Right lobe of liver (tissue), 6 donors: ENCODE measurements at regions not wholly inside any gene's neighbourhood (a gene's known extent, or its start where the extent isn't known, plus 50 kb on each side); places are given as distances from the start of the nearest gene placed in this dataset.

Experiments used
- ATAC-seq, 4 donors: fragments of 200-7000 bp; cut with Tn5 transposase; one replicate each; pipeline ENCODE4 v1.9.1; 2020; ENCODE audit warnings: mild to moderate bottlenecking in 4 of 4, moderate library complexity in 4 of 4
- DNase-seq, 3 donors: peaks; one replicate each; pipeline ENCODE4 v3.0.0-alpha.2; 2020
- H3K27ac ChIP-seq, 3 donors: fragments of 200-600 bp; one replicate each; pipeline ENCODE4 v1.8.0; 2022
- H3K27me3 ChIP-seq, 2 donors: fragments of 200-600 bp; one replicate each; pipeline ENCODE4 v1.8.0; 2022
- H3K36me3 ChIP-seq, 4 donors: fragments of 200-600 bp; sonication (generic) in 1 of 4; one replicate each; pipeline versions ENCODE4 v1.5.1 to v1.8.0; 2017 to 2022; ENCODE audit warnings: control low read depth in 1 of 4
- H3K4me1 ChIP-seq, 4 donors: fragments of 200-600 bp; sonication (generic) in 1 of 4; one replicate each; pipeline versions ENCODE4 v1.5.1 to v1.8.0; 2017 to 2022; ENCODE audit warnings: control low read depth in 1 of 4
- H3K4me3 ChIP-seq, 3 donors: fragments of 200-600 bp; one replicate each; pipeline ENCODE4 v1.8.0; 2022
- H3K9me3 ChIP-seq, 4 donors: fragments of 200-600 bp; sonication (generic) in 1 of 4; one replicate each; pipeline versions ENCODE4 v1.5.1 to v1.8.0; 2017 to 2022; ENCODE audit warnings: control low read depth in 1 of 4
- POLR2A ChIP-seq: fragments of 450-650 bp; IDR thresholded peaks from one replicate; pipeline ENCODE4 v1.6.1; 2017; ENCODE audit warnings: antibody characterized with exemption, mild to moderate bottlenecking
- WGBS: methylation state at CpG from one replicate; pipeline ENCODE4 v1.1.6; 2018; ENCODE audit warnings: low coverage, low lambda C conversion rate; ENCODE audit not compliant: insufficient coverage; ENCODE audit errors: missing lambda C conversion rate; 5-methylcytosine and 5-hydroxymethylcytosine counted together
- intact Hi-C, 2 donors: fragments of 100-400 bp; cut with DNase I; formaldehyde crosslinking; loops; one replicate each; pipeline versions ENCODE4 v1.11.2 to v1.14.1; 2022
- TF ChIP-seq, protein P1 (sequence below), 4 donors: fragments of 200-600 bp in 3 of 4; fragments of 450-650 bp in 1 of 4; IDR thresholded peaks; one replicate each; pipeline versions ENCODE4 v1.5.1 to v1.8.0; 2016 to 2022; ENCODE audit warnings: antibody characterized with exemption in 4 of 4, mild to moderate bottlenecking in 2 of 4
- donor health status: DM: no; HTN: yes; CAD: no.
- donor health status: DM: no; HTN: no; CAD: no.
- donor health status: DM: no; HTN: no; CAD: no.
- donor health status: DM: no; HTN: yes; CAD: no.
- donor health status: DM: no; HTN: yes; CAD: no.

- no peaks in the 10 kb centered on the region for H3K27me3 ChIP-seq
- no peaks in the 10 kb centered on the region for H3K9me3 ChIP-seq
- ATAC-seq (no peak), DNase-seq (no peak)
- no peaks in the 10 kb centered on the region for H3K36me3 ChIP-seq
- intact Hi-C loops, result no loop called here
- no peak for TF ChIP-seq POLR2A
- TF ChIP-seq, protein P1, sequence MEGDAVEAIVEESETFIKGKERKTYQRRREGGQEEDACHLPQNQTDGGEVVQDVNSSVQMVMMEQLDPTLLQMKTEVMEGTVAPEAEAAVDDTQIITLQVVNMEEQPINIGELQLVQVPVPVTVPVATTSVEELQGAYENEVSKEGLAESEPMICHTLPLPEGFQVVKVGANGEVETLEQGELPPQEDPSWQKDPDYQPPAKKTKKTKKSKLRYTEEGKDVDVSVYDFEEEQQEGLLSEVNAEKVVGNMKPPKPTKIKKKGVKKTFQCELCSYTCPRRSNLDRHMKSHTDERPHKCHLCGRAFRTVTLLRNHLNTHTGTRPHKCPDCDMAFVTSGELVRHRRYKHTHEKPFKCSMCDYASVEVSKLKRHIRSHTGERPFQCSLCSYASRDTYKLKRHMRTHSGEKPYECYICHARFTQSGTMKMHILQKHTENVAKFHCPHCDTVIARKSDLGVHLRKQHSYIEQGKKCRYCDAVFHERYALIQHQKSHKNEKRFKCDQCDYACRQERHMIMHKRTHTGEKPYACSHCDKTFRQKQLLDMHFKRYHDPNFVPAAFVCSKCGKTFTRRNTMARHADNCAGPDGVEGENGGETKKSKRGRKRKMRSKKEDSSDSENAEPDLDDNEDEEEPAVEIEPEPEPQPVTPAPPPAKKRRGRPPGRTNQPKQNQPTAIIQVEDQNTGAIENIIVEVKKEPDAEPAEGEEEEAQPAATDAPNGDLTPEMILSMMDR (IDR thresholded peaks at IDR 0.05), result no peak
- H3K4me1 ChIP-seq, result no peaks in the 10 kb centered on the region
- H3K27ac ChIP-seq, result no peak overlapping the region
- no peak overlapping the region for H3K4me3 ChIP-seq
- 71% methylated on average over 5 of the region's 5 CpGs for WGBS
Measured at GRCh38 chr12:76206677-76207072, 122.2 kb upstream of the NAP1L1 start.

DNA sequence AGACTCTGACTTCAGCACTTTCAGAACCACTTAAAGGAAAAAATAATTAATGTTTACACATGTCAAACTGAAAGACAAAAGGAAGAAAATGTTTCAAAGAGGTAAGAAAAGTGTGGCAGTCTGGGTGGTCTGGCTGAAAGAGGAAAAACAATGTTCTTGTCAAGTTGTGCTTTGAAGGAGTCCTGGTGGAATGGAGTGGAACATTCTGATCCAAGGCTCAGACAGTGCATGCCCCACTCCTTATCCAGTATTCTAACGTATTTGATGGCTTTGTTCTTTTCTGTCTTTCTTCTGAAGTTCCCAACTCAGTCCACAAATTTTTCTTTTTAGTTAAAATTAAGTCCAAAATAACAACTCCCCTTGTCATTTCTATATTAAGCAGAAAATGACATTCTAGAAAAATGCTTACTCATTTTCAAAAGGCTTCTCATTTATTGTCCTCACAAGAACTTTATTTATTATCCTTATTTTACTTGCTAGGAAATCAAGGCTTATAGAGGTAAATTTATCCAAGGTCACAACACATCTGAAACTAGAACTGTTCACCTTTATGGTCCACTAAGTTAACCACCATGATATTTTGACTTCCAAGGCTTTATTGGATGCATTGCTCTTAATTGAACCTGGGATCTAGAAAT is 121.7 kb upstream of the NAP1L1 start:
- Histone ChIP-seq H3K27me3 (no peaks in the 10 kb centered on the region), H3K4me1 (no peaks in the 10 kb centered on the region), H3K36me3 (no peaks in the 10 kb centered on the region), H3K27ac (no peak overlapping the region), H3K9me3 (no peaks in the 10 kb centered on the region), H3K4me3 (no peak overlapping the region)
- WGBS, result 31% methylated on average over 1 of the region's 1 CpG
- ATAC-seq (no peak), DNase-seq (no peak)
- TF ChIP-seq POLR2A, result no peak
- TF ChIP-seq, protein P1 (IDR thresholded peaks at IDR 0.05), result no peak
- intact Hi-C loops, result no loop called here

- no peak for DNase-seq
- no peaks in the 10 kb centered on the region for H3K4me1 ChIP-seq
- no peak overlapping the region for H3K4me3 ChIP-seq
- ATAC-seq, result no peak
- H3K27ac ChIP-seq, result no peak overlapping the region
- H3K36me3 ChIP-seq, result no peaks in the 10 kb centered on the region
- no peaks in the 10 kb centered on the region for H3K9me3 ChIP-seq
- intact Hi-C loops, result no loop called here
- H3K27me3 ChIP-seq, result no peaks in the 10 kb centered on the region
- no peak for TF ChIP-seq POLR2A
- TF ChIP-seq, protein P1 (IDR thresholded peaks at IDR 0.05), result no peak
Measured at GRCh38 chr12:76202621-76203020, 118.1 kb upstream of the NAP1L1 start.

GRCh38 chr12:76201758-76202157 is 117.3 kb upstream of the NAP1L1 start:
- no peak overlapping the region for H3K27ac ChIP-seq
- no peaks in the 10 kb centered on the region for H3K9me3 ChIP-seq
- H3K36me3 ChIP-seq, result no peaks in the 10 kb centered on the region
- ATAC-seq (peak in 1 of 4 donors; percentile 32), DNase-seq (no peak)
- no peak overlapping the region for H3K4me3 ChIP-seq
- TF ChIP-seq, protein P1 (IDR thresholded peaks at IDR 0.05), result no peak
- no peak for TF ChIP-seq POLR2A
- H3K27me3 ChIP-seq, result no peaks in the 10 kb centered on the region
- H3K4me1 ChIP-seq, result no peaks in the 10 kb centered on the region
- intact Hi-C loops, result no loop called here

DNA sequence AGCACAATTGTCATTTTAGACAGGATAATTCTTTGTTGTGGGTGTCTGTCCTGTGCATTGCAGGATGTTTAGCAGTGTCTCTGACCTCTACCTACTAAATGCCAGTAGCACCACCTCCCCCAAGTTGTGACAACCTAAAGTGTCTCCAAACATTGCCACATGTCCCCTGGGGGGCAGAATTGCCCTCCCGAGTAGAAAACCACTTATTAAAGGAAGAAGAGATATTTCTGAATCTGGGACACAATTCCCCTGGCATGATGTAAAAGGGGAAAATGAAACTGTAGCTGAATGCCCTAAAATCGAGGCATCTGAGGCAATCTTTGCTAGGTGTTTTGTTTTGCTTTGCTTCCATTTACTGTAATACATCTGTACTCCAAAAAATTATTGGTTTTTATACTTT is 116.8 kb upstream of the NAP1L1 start:
- H3K4me1 ChIP-seq, result no peaks in the 10 kb centered on the region
- H3K4me3 ChIP-seq, result no peak overlapping the region
- WGBS, result 30% methylated on average over 2 of the region's 2 CpGs
- TF ChIP-seq POLR2A, result no peak
- TF ChIP-seq, protein P1 (IDR thresholded peaks at IDR 0.05), result peak in 3 of 4 donors; percentile 12 to 20 (median 16)
- H3K36me3 ChIP-seq, result no peaks in the 10 kb centered on the region
- DNase-seq (peak in 1 of 3 donors; percentile 49), ATAC-seq (peak; percentile 37 to 81 (median 54))
- H3K27ac ChIP-seq, result no peak overlapping the region
- intact Hi-C loops, result no loop called here
- H3K9me3 ChIP-seq, result no peaks in the 10 kb centered on the region
- no peaks in the 10 kb centered on the region for H3K27me3 ChIP-seq
